Aorta (tissue), 5 donors: ENCODE measurements at regions not wholly inside any gene's neighbourhood (a gene's known extent, or its start where the extent isn't known, plus 50 kb on each side); places are given as distances from the start of the nearest gene placed in this dataset.
"Not testable (repeated sequence)": the region's sequence is repeated elsewhere in the genome, so short reads cannot be mapped to it uniquely, and the experiment has no call there.

Experiments used
- ATAC-seq: fragments of 200-7000 bp; cut with Tn5 transposase; one replicate; pipeline ENCODE4 v1.9.1; 2022; ENCODE audit warnings: moderate library complexity; ENCODE audit not compliant: low FRiP score
- DNase-seq, 2 donors: peaks; one replicate each; pipeline ENCODE4 v3.0.0-alpha.2; 2020
- H3K27ac ChIP-seq, 2 donors: one replicate each; pipeline ENCODE4 v1.5.1; 2013; ENCODE audit warnings: low read length in 2 of 2, mild to moderate bottlenecking in 2 of 2, moderate library complexity in 2 of 2, control low read depth in 1 of 2, inconsistent platforms in 1 of 2, low read depth in 1 of 2
- H3K27me3 ChIP-seq, 2 donors: one replicate each; pipeline ENCODE4 v1.6.1; 2013; ENCODE audit warnings: control low read depth in 1 of 2, low read length in 1 of 2, mild to moderate bottlenecking in 1 of 2, moderate library complexity in 1 of 2; ENCODE audit not compliant: insufficient read depth in 2 of 2, control insufficient read depth in 1 of 2
- H3K36me3 ChIP-seq, 2 donors: one replicate each; pipeline ENCODE4 v1.6.1; 2013; ENCODE audit warnings: control low read depth in 1 of 2, low read length in 1 of 2, mild to moderate bottlenecking in 1 of 2; ENCODE audit not compliant: insufficient read depth in 2 of 2, control insufficient read depth in 1 of 2
- H3K4me1 ChIP-seq, 2 donors: one replicate each; pipeline ENCODE4 v1.6.1; 2013; ENCODE audit warnings: low read length in 2 of 2, control low read depth in 1 of 2, mild to moderate bottlenecking in 1 of 2, moderate library complexity in 1 of 2; ENCODE audit not compliant: insufficient read depth in 2 of 2, control insufficient read depth in 1 of 2
- H3K4me3 ChIP-seq, 2 donors: one replicate each; pipeline ENCODE4 v1.5.1; 2013; ENCODE audit warnings: low read length in 2 of 2, control low read depth in 1 of 2, mild to moderate bottlenecking in 1 of 2
- H3K9me3 ChIP-seq: one replicate; pipeline ENCODE4 v1.6.1; 2013; ENCODE audit warnings: mild to moderate bottlenecking, low read length; ENCODE audit not compliant: control insufficient read depth
- WGBS, 2 donors: extraction: QIAGEN DNeasy Blood & Tissue Kit; methylation state at CpG; one replicate each; pipeline ENCODE4 v1.1.7; 2013; 5-methylcytosine and 5-hydroxymethylcytosine counted together
- intact Hi-C, 2 donors: fragments of 100-400 bp; cut with DNase I; formaldehyde crosslinking; loops; one replicate each; pipeline versions ENCODE4 v1.14.2 to v1.15.0; 2022
- donor health status: healthy with polysubstance abuse.
- donor health status: Bipolar disorder and iron deficiency.
- donor health status: DM: no; HTN: no; CAD: no.
- donor health status: DM: no; HTN: no; CAD: no.
- donor health status: DM: yes; HTN: yes; CAD: no.

DNA sequence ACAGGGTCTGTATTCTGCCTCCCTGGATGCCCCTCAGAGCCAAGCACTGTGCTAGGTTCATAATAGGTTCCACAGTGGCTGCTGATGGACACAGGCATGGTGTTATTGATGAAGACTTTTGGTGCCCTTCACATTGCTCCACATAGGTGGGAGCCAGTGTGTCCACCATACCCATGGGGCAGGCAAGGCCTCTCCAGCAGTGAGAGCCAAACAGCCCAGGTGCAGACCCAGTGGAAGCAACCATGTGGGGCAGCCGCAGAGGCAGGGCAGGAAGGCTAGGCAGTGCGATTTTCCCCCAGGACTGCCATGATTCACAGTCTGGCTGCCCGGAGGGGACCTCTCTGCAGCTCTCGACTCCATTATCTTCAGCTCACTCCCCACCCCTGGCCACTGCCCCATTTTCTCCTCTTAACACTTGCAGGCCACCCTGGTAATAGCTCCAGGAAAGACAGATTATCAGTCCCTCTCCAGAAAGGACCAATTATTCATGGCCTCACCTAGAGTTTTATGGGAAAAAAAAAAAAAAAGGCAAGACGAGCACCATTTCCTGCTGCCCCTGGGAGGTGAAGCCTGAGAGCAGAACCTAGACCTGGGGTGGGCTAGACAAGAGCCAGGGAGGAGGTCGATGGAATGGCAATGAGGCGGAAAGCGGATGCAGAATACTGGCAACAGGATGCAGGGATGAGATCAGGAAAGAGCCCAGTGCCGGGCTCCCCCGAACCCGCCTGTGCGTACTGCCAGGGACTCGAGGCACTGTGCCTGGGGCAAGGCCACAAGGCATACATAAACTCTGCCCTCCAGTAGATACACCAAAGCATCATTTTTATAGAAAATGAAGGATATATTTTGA lies 343.0 kb upstream of the NCAM1 start:
- ATAC-seq: no peak
- Histone ChIP-seq H3K4me3 (no peak overlapping the region), H3K4me1 (no peaks in the 10 kb centered on the region), H3K9me3 (no peaks in the 10 kb centered on the region), H3K27me3 (no peaks in the 10 kb centered on the region), H3K27ac (no peak overlapping the region), H3K36me3 (no peaks in the 10 kb centered on the region)
- WGBS, 2 donors: 74 to 75% methylated on average over 13 of the region's 13 CpGs
- intact Hi-C loops: no loop called here
- no peak for DNase-seq

DNA sequence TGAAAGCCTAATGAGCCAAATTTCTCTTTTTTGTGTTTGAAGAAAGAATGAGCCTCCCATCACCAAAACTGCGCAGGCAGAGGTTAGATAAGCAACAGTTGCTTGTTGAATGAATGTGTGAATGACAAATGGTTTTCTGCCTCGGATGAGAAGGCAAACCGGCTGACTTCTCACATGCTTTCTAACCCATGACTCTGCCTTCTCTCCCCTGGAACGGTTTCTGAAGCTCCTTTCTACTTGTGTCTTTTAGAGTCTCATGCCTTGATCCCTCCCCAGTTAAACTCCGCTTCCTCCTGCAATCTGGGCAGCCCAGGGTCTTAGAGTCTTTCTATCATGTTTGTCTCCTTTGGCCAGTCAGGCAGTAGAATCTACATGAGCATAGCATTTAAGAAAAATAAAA lies 342.1 kb upstream of the NCAM1 start:
- Histone ChIP-seq H3K27me3 (no peaks in the 10 kb centered on the region), H3K9me3 (no peaks in the 10 kb centered on the region), H3K4me3 (no peak overlapping the region), H3K27ac (no peak overlapping the region), H3K4me1 (no peaks in the 10 kb centered on the region), H3K36me3 (no peaks in the 10 kb centered on the region)
- ATAC-seq (no peak), DNase-seq (no peak)
- 60 to 70% methylated on average over 5 of the region's 5 CpGs for WGBS, 2 donors
- intact Hi-C loops: no loop called here

DNA sequence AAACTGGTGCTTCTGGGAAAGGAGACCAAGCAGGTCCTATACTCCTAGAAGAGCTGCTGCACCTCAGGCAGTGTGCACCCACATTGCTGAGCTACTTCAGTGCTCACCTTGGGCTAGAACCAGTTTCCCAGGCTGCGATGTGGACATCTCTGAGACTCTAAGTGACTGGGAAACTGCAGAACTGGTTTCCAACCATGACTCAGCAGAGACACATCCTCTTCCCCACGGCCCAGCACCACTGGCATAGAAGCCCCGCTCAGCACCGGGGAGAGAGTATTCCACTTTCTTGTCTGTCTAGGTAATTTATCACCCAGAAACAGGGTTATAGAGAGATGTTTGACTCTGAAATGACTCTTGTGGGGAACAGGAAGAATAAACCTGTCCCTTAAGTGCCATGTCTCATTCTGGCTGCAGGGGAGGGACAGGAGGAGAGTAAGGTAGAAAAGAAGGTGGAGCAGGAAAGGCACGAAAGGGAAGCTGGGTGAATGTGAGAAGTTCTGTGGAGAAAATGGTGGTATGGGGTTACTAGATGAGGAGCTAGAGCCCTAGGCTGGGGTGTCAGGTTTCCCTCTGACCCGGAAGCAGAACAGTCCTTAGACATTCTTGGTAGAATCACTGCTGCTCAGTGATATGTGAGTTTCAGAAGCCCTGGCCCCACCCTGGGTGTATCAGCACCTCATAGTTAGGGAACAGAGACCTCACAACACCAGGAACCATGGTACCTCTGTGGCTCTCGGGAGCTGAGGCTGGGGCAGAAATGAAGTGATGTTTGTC lies 340.4 kb upstream of the NCAM1 start:
- 72 to 73% methylated on average over 7 of the region's 7 CpGs for WGBS, 2 donors
- Histone ChIP-seq H3K27me3 (no peaks in the 10 kb centered on the region), H3K4me1 (no peaks in the 10 kb centered on the region), H3K36me3 (no peaks in the 10 kb centered on the region), H3K4me3 (no peak overlapping the region), H3K9me3 (no peaks in the 10 kb centered on the region), H3K27ac (no peak overlapping the region)
- DNase-seq (no peak), ATAC-seq (no peak)
- intact Hi-C loops: no loop called here

GRCh38 chr11:112623057-112623456 lies 338.2 kb upstream of the NCAM1 start:
- DNase-seq (no peak), ATAC-seq (no peak)
- no peak overlapping the region for H3K27ac ChIP-seq

DNA sequence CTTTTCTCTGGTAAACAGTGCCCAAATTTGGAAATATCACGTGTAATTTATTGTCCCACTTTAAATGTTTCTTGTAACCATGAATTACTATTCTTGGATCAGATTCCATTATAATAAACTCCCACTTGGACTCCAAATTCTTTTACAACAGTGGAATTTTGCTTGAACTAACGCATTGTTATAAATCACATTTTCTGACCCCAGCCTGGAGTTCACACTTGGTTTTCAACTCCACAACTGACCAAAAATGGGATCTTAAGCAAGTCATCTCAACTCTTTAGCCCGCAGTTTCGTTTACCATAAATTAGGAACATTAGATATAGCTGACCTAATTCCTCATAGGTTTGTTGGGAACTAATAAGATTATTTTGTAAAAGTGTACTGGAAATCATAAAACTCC lies 336.8 kb upstream of the NCAM1 start:
- no peak for DNase-seq
- Histone ChIP-seq H3K27ac (no peak overlapping the region), H3K9me3 (no peaks in the 10 kb centered on the region), H3K4me3 (no peak overlapping the region), H3K27me3 (peaks cover 0 to under 1% of the 10 kb centered on the region in 2 donors), H3K4me1 (no peaks in the 10 kb centered on the region), H3K36me3 (no peaks in the 10 kb centered on the region)
- WGBS, 2 donors: 28 to 38% methylated on average over 4 of the region's 4 CpGs
- intact Hi-C loops: no loop called here
- ATAC-seq: no peak

More at GRCh38 chr11:112623057-112623456, 338.2 kb upstream of the NCAM1 start:
- 75 to 80% methylated on average over 1 of the region's 1 CpG for WGBS, 2 donors
- H3K4me1 ChIP-seq: no peaks in the 10 kb centered on the region
- no peaks in the 10 kb centered on the region for H3K9me3 ChIP-seq
- no peak overlapping the region for H3K4me3 ChIP-seq
- no peaks in the 10 kb centered on the region for H3K36me3 ChIP-seq
- intact Hi-C loops: no loop called here
- no peaks in the 10 kb centered on the region for H3K27me3 ChIP-seq

GRCh38 chr11:112624971-112625370 lies 336.2 kb upstream of the NCAM1 start:
- H3K27me3 ChIP-seq, intact Hi-C loops, H3K4me3 ChIP-seq, H3K27ac ChIP-seq, ATAC-seq, H3K9me3 ChIP-seq, H3K36me3 ChIP-seq, DNase-seq, H3K4me1 ChIP-seq: not testable (repeated sequence)
- 77 to 83% methylated on average over 2 of the region's 2 CpGs for WGBS, 2 donors

DNA sequence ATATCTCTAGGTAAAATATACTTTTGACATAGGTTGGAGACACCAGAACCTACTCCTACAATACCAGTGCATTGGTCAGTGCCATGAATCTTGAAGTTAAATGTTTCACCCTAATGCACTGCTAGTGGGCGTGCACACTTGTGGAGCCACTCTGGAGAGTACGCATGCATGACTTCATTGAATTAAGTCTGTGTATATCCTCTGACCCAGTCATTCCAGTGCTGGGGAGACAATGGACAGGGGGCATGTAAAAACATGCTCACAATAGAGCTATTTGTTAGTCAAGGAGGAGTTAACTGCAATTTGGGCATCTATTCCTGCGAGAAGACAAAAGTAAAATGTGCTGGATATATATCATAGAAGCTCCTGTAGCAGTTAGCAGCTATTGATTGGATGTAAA lies 335.4 kb upstream of the NCAM1 start:
- 87 to 89% methylated on average over 3 of the region's 3 CpGs for WGBS, 2 donors
- no peak overlapping the region for H3K27ac ChIP-seq
- H3K9me3 ChIP-seq: no peaks in the 10 kb centered on the region
- peaks cover 0 to 3% of the 10 kb centered on the region in 2 donors for H3K27me3 ChIP-seq
- intact Hi-C loops: no loop called here
- no peak overlapping the region for H3K4me3 ChIP-seq
- no peaks in the 10 kb centered on the region for H3K36me3 ChIP-seq
- ATAC-seq (no peak), DNase-seq (no peak)
- no peaks in the 10 kb centered on the region for H3K4me1 ChIP-seq

DNA sequence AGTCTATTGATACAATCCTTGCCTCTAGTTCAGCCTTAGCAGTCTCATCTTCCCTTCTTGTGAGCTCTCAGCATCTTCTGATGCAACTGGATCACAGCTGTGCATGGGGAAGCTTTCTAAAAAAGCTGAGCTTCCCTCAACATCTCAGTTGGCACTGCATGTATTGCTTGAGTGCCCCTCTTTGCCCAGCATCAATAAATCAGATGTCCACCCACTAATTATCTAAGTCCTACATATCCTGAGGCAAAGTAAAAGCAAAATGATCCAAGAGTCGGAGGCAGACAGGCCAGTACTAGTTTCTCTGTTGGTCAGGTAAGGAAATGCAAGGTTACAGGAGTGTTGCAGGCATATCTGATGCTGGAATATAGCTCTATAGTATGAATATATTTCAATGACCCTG lies 334.5 kb upstream of the NCAM1 start:
- H3K4me3 ChIP-seq: no peak overlapping the region
- H3K9me3 ChIP-seq: no peaks in the 10 kb centered on the region
- H3K4me1 ChIP-seq: no peaks in the 10 kb centered on the region
- 90 to 94% methylated on average over 1 of the region's 1 CpG for WGBS, 2 donors
- ATAC-seq (no peak), DNase-seq (no peak)
- H3K36me3 ChIP-seq: no peaks in the 10 kb centered on the region
- intact Hi-C loops: no loop called here
- peaks cover 0 to 3% of the 10 kb centered on the region in 2 donors for H3K27me3 ChIP-seq
- no peak overlapping the region for H3K27ac ChIP-seq
